ENCODE measurements at regions not wholly inside any gene's neighbourhood (a gene's known extent, or its start where the extent isn't known, plus 50 kb on each side); places are given as distances from the start of the nearest gene placed in this dataset.

DNA sequence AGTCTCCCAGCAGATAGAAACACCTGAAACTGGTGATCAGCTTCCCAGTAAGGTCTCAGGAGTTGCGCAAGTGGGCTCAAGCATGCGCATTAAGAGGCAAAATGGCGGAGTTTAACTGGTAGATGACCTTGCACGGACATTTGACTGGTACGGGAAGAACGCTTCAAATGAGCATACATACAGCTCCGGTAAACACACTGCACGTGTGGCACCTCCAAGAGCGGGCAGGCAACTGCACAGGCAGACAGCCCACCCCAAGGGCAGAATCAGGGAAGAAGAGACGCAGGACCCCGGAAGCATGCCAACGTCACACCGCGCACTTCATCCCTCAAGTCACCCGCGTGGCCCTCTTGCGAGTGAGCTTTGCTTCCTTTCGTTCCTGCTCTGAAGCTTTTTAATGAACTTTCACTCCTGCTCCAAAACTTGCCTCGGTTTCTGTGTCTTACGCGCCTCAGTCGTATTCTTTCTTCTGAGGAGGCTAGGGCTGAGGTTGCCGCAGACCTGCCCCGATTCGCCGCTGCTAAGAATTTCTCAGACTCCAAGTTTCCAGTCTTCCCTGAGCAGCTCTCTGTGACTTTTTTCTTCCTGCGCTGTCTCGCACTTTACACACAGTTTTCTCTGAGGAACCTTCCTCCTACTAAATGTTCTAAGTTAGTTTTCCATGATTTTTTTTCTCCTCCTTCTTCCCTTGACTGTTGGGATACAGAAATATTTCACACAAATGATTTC, 180.7 kb upstream of the ZFP42 start:
- Histone ChIP-seq H3K27ac (ENCODE audit: low read depth in 2 of 2, low read length in 2 of 2) (no peak overlapping the region), H3K9ac (ENCODE audit: low read length in 3 of 3) (no peak overlapping the region), H3K36me3 (ENCODE audit: control insufficient read depth in 2 of 3, insufficient read depth in 3 of 3, low read length in 3 of 3) (no peaks in the 10 kb centered on the region), H3K4me1 (ENCODE audit: control insufficient read depth in 2 of 3, insufficient read depth in 2 of 3, low read depth in 1 of 3, low read length in 3 of 3) (no peaks in the 10 kb centered on the region), H3K27me3 (ENCODE audit: control insufficient read depth, insufficient read depth, low read length) (no peaks in the 10 kb centered on the region), H3K4me3 (ENCODE audit: low read length in 3 of 3) (peak overlapping the region; percentile 24 to 56 (median 43)), H3K9me3 (ENCODE audit: control insufficient read depth in 2 of 3, insufficient read depth in 1 of 3, low read length in 3 of 3) (no peaks in the 10 kb centered on the region)
- intact Hi-C loops (cut with DNase I), result no loop called here
- FAIRE-seq (no peak), DNase-seq (peak in 2 of 5 donors; percentile 14 to 53)
- TF ChIP-seq, protein P1, sequence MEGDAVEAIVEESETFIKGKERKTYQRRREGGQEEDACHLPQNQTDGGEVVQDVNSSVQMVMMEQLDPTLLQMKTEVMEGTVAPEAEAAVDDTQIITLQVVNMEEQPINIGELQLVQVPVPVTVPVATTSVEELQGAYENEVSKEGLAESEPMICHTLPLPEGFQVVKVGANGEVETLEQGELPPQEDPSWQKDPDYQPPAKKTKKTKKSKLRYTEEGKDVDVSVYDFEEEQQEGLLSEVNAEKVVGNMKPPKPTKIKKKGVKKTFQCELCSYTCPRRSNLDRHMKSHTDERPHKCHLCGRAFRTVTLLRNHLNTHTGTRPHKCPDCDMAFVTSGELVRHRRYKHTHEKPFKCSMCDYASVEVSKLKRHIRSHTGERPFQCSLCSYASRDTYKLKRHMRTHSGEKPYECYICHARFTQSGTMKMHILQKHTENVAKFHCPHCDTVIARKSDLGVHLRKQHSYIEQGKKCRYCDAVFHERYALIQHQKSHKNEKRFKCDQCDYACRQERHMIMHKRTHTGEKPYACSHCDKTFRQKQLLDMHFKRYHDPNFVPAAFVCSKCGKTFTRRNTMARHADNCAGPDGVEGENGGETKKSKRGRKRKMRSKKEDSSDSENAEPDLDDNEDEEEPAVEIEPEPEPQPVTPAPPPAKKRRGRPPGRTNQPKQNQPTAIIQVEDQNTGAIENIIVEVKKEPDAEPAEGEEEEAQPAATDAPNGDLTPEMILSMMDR (IDR thresholded peaks at IDR 0.05; ENCODE audit: borderline replicate concordance, extremely low read depth, insufficient read depth), result no peak

DNA sequence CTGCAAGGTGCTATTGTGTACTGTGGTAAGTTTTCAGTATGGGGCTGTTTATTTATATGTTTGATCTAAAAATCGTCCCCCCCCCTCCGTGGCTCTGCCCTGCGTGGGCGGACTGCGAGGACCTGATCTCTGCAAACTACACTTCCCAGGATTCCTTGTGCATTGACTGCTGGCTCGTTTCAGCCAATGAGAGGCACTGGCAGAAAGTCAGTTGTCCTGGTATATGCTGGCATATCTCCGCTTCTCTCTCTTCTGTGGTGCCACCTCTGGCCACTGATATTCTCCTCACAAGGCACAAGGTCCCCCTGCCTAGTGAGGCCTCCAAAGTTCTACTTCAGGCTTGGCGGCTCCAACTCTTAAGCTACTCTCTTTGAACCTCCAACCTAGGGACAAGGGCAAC, 168.8 kb upstream of the ZFP42 start:
- FAIRE-seq, result no peak

DNA sequence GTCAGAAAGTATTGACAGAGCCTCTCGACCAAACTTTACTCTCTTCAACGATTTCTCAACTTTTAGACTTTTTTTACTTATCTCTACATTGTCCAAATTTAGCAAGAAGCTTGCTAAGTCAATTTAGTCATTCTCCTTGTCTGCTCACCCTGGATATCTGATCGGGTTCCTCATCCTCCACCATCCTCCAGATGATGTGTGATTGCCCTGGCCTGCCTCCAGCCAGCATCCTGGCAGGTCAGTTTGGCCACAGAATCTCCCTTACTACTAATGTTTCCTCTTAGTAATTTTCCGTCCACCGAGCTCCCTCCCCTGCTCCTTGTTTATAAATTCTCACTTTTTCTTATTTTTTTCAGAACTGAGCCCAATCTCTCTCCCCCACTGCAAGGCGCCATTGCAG, 167.9 kb upstream of the ZFP42 start:
- Histone ChIP-seq H3K27me3 (ENCODE audit: control insufficient read depth, insufficient read depth, low read length) (no peaks in the 10 kb centered on the region), H3K36me3 (ENCODE audit: control insufficient read depth in 2 of 3, insufficient read depth in 3 of 3, low read length in 3 of 3) (no peaks in the 10 kb centered on the region), H3K9me3 (ENCODE audit: control insufficient read depth in 2 of 3, insufficient read depth in 1 of 3, low read length in 3 of 3) (peaks cover 0 to 3% (median 0%) of the 10 kb centered on the region in 3 donors), H3K27ac (ENCODE audit: low read depth in 2 of 2, low read length in 2 of 2) (no peak overlapping the region), H3K9ac (ENCODE audit: low read length in 3 of 3) (no peak overlapping the region), H3K4me1 (ENCODE audit: control insufficient read depth in 2 of 3, insufficient read depth in 2 of 3, low read depth in 1 of 3, low read length in 3 of 3) (no peaks in the 10 kb centered on the region), H3K4me3 (ENCODE audit: low read length in 3 of 3) (no peak overlapping the region)
- intact Hi-C loops (cut with DNase I), result no loop called here
- FAIRE-seq, result no peak
- TF ChIP-seq, protein P1 (IDR thresholded peaks at IDR 0.05; ENCODE audit: borderline replicate concordance, extremely low read depth, insufficient read depth), result no peak
- DNase-seq, result no peak

More for the DNA sequence above, 168.8 kb upstream of the ZFP42 start:
- Histone ChIP-seq H3K4me1 (ENCODE audit: control insufficient read depth in 2 of 3, insufficient read depth in 2 of 3, low read depth in 1 of 3, low read length in 3 of 3) (no peaks in the 10 kb centered on the region), H3K4me3 (ENCODE audit: low read length in 3 of 3) (no peak overlapping the region), H3K9me3 (ENCODE audit: control insufficient read depth in 2 of 3, insufficient read depth in 1 of 3, low read length in 3 of 3) (no peaks in the 10 kb centered on the region), H3K27me3 (ENCODE audit: control insufficient read depth, insufficient read depth, low read length) (no peaks in the 10 kb centered on the region), H3K36me3 (ENCODE audit: control insufficient read depth in 2 of 3, insufficient read depth in 3 of 3, low read length in 3 of 3) (no peaks in the 10 kb centered on the region), H3K9ac (ENCODE audit: low read length in 3 of 3) (no peak overlapping the region), H3K27ac (ENCODE audit: low read depth in 2 of 2, low read length in 2 of 2) (no peak overlapping the region)
- no peak for DNase-seq
- TF ChIP-seq, protein P1 (IDR thresholded peaks at IDR 0.05; ENCODE audit: borderline replicate concordance, extremely low read depth, insufficient read depth), result no peak
- intact Hi-C loops (cut with DNase I), result no loop called here

Data from kidney (tissue), 13 donors.